Right lobe of liver (tissue), 6 donors: ENCODE measurements at regions not wholly inside any gene's neighbourhood (a gene's known extent, or its start where the extent isn't known, plus 50 kb on each side); places are given as distances from the start of the nearest gene placed in this dataset.
A peak's percentile ranks its signal among the peaks of the same experiment; 100 is the strongest.

Experiments
- ATAC-seq, 4 donors: fragments of 200-7000 bp; cut with Tn5 transposase; one replicate each; pipeline ENCODE4 v1.9.1; 2020; ENCODE audit warnings: mild to moderate bottlenecking in 4 of 4, moderate library complexity in 4 of 4
- DNase-seq, 3 donors: peaks; one replicate each; pipeline ENCODE4 v3.0.0-alpha.2; 2020
- H3K27ac ChIP-seq, 3 donors: fragments of 200-600 bp; one replicate each; pipeline ENCODE4 v1.8.0; 2022
- H3K27me3 ChIP-seq, 2 donors: fragments of 200-600 bp; one replicate each; pipeline ENCODE4 v1.8.0; 2022
- H3K36me3 ChIP-seq, 4 donors: fragments of 200-600 bp; sonication (generic) in 1 of 4; one replicate each; pipeline versions ENCODE4 v1.5.1 to v1.8.0; 2017 to 2022; ENCODE audit warnings: control low read depth in 1 of 4
- H3K4me1 ChIP-seq, 4 donors: fragments of 200-600 bp; sonication (generic) in 1 of 4; one replicate each; pipeline versions ENCODE4 v1.5.1 to v1.8.0; 2017 to 2022; ENCODE audit warnings: control low read depth in 1 of 4
- H3K4me3 ChIP-seq, 3 donors: fragments of 200-600 bp; one replicate each; pipeline ENCODE4 v1.8.0; 2022
- H3K9me3 ChIP-seq, 4 donors: fragments of 200-600 bp; sonication (generic) in 1 of 4; one replicate each; pipeline versions ENCODE4 v1.5.1 to v1.8.0; 2017 to 2022; ENCODE audit warnings: control low read depth in 1 of 4
- POLR2A ChIP-seq: fragments of 450-650 bp; IDR thresholded peaks from one replicate; pipeline ENCODE4 v1.6.1; 2017; ENCODE audit warnings: antibody characterized with exemption, mild to moderate bottlenecking
- WGBS: methylation state at CpG from one replicate; pipeline ENCODE4 v1.1.6; 2018; ENCODE audit warnings: low coverage, low lambda C conversion rate; ENCODE audit not compliant: insufficient coverage; ENCODE audit errors: missing lambda C conversion rate; 5-methylcytosine and 5-hydroxymethylcytosine counted together
- intact Hi-C, 2 donors: fragments of 100-400 bp; cut with DNase I; formaldehyde crosslinking; loops; one replicate each; pipeline versions ENCODE4 v1.11.2 to v1.14.1; 2022
- TF ChIP-seq, protein P1 (sequence below), 4 donors: fragments of 200-600 bp in 3 of 4; fragments of 450-650 bp in 1 of 4; IDR thresholded peaks; one replicate each; pipeline versions ENCODE4 v1.5.1 to v1.8.0; 2016 to 2022; ENCODE audit warnings: antibody characterized with exemption in 4 of 4, mild to moderate bottlenecking in 2 of 4
- donor health status: DM: no; HTN: yes; CAD: no.
- donor health status: DM: no; HTN: no; CAD: no.
- donor health status: DM: no; HTN: no; CAD: no.
- donor health status: DM: no; HTN: yes; CAD: no.
- donor health status: DM: no; HTN: yes; CAD: no.

- no peaks in the 10 kb centered on the region for H3K27me3 ChIP-seq
- H3K9me3 ChIP-seq, result no peaks in the 10 kb centered on the region
- intact Hi-C loops, result no loop called here
- no peak for ATAC-seq
- H3K4me1 ChIP-seq, result peaks cover 0 to 6% (median 0%) of the 10 kb centered on the region in 4 donors
- WGBS, result 85% methylated on average over 5 of the region's 7 CpGs
- no peak overlapping the region for H3K27ac ChIP-seq
- DNase-seq, result no peak
- no peak overlapping the region for H3K4me3 ChIP-seq
- no peaks in the 10 kb centered on the region for H3K36me3 ChIP-seq
- TF ChIP-seq POLR2A, result no peak
- TF ChIP-seq, protein P1, sequence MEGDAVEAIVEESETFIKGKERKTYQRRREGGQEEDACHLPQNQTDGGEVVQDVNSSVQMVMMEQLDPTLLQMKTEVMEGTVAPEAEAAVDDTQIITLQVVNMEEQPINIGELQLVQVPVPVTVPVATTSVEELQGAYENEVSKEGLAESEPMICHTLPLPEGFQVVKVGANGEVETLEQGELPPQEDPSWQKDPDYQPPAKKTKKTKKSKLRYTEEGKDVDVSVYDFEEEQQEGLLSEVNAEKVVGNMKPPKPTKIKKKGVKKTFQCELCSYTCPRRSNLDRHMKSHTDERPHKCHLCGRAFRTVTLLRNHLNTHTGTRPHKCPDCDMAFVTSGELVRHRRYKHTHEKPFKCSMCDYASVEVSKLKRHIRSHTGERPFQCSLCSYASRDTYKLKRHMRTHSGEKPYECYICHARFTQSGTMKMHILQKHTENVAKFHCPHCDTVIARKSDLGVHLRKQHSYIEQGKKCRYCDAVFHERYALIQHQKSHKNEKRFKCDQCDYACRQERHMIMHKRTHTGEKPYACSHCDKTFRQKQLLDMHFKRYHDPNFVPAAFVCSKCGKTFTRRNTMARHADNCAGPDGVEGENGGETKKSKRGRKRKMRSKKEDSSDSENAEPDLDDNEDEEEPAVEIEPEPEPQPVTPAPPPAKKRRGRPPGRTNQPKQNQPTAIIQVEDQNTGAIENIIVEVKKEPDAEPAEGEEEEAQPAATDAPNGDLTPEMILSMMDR (IDR thresholded peaks at IDR 0.05), result no peak
Measured at GRCh38 chr2:207266648-207267047, 100.9 kb upstream of the KLF7 start.

GRCh38 chr2:207269038-207269437 lies 103.3 kb upstream of the KLF7 start:
- TF ChIP-seq, protein P1 (IDR thresholded peaks at IDR 0.05), result no peak
- TF ChIP-seq POLR2A, result no peak
- WGBS, result 35% methylated on average over 2 of the region's 2 CpGs

GRCh38 chr2:207274530-207275189 lies 108.9 kb upstream of the KLF7 start:
- Histone ChIP-seq H3K27me3 (no peaks in the 10 kb centered on the region), H3K27ac (no peak overlapping the region), H3K4me3 (no peak overlapping the region), H3K4me1 (no peaks in the 10 kb centered on the region), H3K36me3 (no peaks in the 10 kb centered on the region), H3K9me3 (no peaks in the 10 kb centered on the region)
- DNase-seq (no peak), ATAC-seq (no peak)
- 65% methylated on average over 5 of the region's 5 CpGs for WGBS
- TF ChIP-seq POLR2A, result no peak
- TF ChIP-seq, protein P1 (IDR thresholded peaks at IDR 0.05), result no peak
- intact Hi-C loops, result no loop called here

More at GRCh38 chr2:207269038-207269437, 103.3 kb upstream of the KLF7 start:
- H3K4me3 ChIP-seq, result no peak overlapping the region
- no peak overlapping the region for H3K27ac ChIP-seq
- no peaks in the 10 kb centered on the region for H3K9me3 ChIP-seq
- peaks cover 0 to 6% (median 0%) of the 10 kb centered on the region in 4 donors for H3K4me1 ChIP-seq
- H3K27me3 ChIP-seq, result no peaks in the 10 kb centered on the region
- DNase-seq (no peak), ATAC-seq (peak; percentile 44 to 65 (median 56))
- intact Hi-C loops, result no loop called here
- no peaks in the 10 kb centered on the region for H3K36me3 ChIP-seq

- no peaks in the 10 kb centered on the region for H3K9me3 ChIP-seq
- H3K27ac ChIP-seq, result no peak overlapping the region
- TF ChIP-seq, protein P1 (IDR thresholded peaks at IDR 0.05), result no peak
- no peak for TF ChIP-seq POLR2A
- ATAC-seq (no peak), DNase-seq (no peak)
- WGBS, result 33% methylated on average over 2 of the region's 2 CpGs
- H3K36me3 ChIP-seq, result no peaks in the 10 kb centered on the region
- H3K4me1 ChIP-seq, result no peaks in the 10 kb centered on the region
- no peak overlapping the region for H3K4me3 ChIP-seq
- H3K27me3 ChIP-seq, result no peaks in the 10 kb centered on the region
- intact Hi-C loops, result no loop called here
Measured at GRCh38 chr2:207275779-207276178, 110.0 kb upstream of the KLF7 start.

GRCh38 chr2:207276248-207276647 lies 110.5 kb upstream of the KLF7 start:
- H3K27ac ChIP-seq, result no peak overlapping the region
- H3K4me1 ChIP-seq, result no peaks in the 10 kb centered on the region
- no peak for DNase-seq
- H3K9me3 ChIP-seq, result no peaks in the 10 kb centered on the region
- ATAC-seq, result no peak
- no peak for TF ChIP-seq POLR2A
- intact Hi-C loops, result no loop called here
- no peak overlapping the region for H3K4me3 ChIP-seq
- H3K36me3 ChIP-seq, result no peaks in the 10 kb centered on the region
- no peaks in the 10 kb centered on the region for H3K27me3 ChIP-seq
